PC-3 (cell line): ENCODE measurements at regions not wholly inside any gene's neighbourhood (a gene's known extent, or its start where the extent isn't known, plus 50 kb on each side); places are given as distances from the start of the nearest gene placed in this dataset.

Experiments
- CTCF ChIP-seq: fragments of 300-600 bp; sonication (generic); conservative IDR thresholded peaks from 2 replicates; pipeline ENCODE4 v1.5.1; 2017; ENCODE audit warnings: antibody characterized with exemption, low read depth, mild to moderate bottlenecking, low read length
- EZH2 ChIP-seq: fragments of 300-600 bp; sonication (generic); IDR thresholded peaks from one replicate; pipeline ENCODE4 v1.6.1; 2017; ENCODE audit warnings: antibody characterized with exemption, mild to moderate bottlenecking, low read length; ENCODE audit not compliant: unreplicated experiment
- EZH2phosphoT487 ChIP-seq: fragments of 300-600 bp; sonication (generic); IDR thresholded peaks from 2 replicates; pipeline ENCODE4 v1.6.1; 2018; ENCODE audit warnings: mild to moderate bottlenecking, antibody characterized with exemption, low read length, borderline replicate concordance

- TF ChIP-seq EZH2: no peak
- no peak for TF ChIP-seq CTCF
- TF ChIP-seq EZH2phosphoT487: no peak
Measured at GRCh38 chr5:168207450-168208029, 83.9 kb upstream of the WWC1 start.
